CD14-positive monocyte (primary cell): ENCODE measurements at regions not wholly inside any gene's neighbourhood (a gene's known extent, or its start where the extent isn't known, plus 50 kb on each side); places are given as distances from the start of the nearest gene placed in this dataset.

Source experiments
- DNase-seq, 3 donors: peaks; one replicate each; pipeline ENCODE4 v3.0.0-alpha.2; 2011 to 2022
- H2AFZ ChIP-seq: 2 replicates; pipeline ENCODE4 v1.6.0; 2012; ENCODE audit warnings: mild to moderate bottlenecking, low read depth, low read length, inconsistent platforms; ENCODE audit not compliant: insufficient read depth, poor library complexity, severe bottlenecking
- H3K27ac ChIP-seq, 2 donors: 1 replicate in 1 of 2; 2 replicates in 1 of 2; pipeline ENCODE4 v1.5.1; 2012 to 2013; ENCODE audit warnings: low read length in 2 of 2, control low read depth in 1 of 2, inconsistent platforms in 1 of 2, low read depth in 1 of 2, mild to moderate bottlenecking in 1 of 2
- H3K27me3 ChIP-seq, 2 donors: one replicate each; pipeline versions ENCODE4 v1.6.0 to v1.6.1; 2011 to 2013; ENCODE audit warnings: low read length in 2 of 2; ENCODE audit not compliant: control insufficient read depth in 2 of 2, insufficient read depth in 2 of 2
- H3K36me3 ChIP-seq, 2 donors: replicated peaks in 1 of 2; 1 replicate in 1 of 2; 2 replicates in 1 of 2; pipeline versions ENCODE4 v1.5.1 to v1.6.1; 2012 to 2013; ENCODE audit warnings: low read length in 2 of 2, control low read depth in 1 of 2, inconsistent platforms in 1 of 2, mild to moderate bottlenecking in 1 of 2; ENCODE audit not compliant: insufficient read depth in 2 of 2, control insufficient read depth in 1 of 2
- H3K4me1 ChIP-seq, 2 donors: 1 replicate in 1 of 2; 2 replicates in 1 of 2; pipeline versions ENCODE4 v1.5.1 to v1.6.1; 2012 to 2013; ENCODE audit warnings: low read length in 2 of 2, control low read depth in 1 of 2, inconsistent platforms in 1 of 2, mild to moderate bottlenecking in 1 of 2, moderate library complexity in 1 of 2; ENCODE audit not compliant: insufficient read depth in 2 of 2, control insufficient read depth in 1 of 2
- H3K4me2 ChIP-seq: replicated peaks from 2 replicates; pipeline ENCODE3; 2012; ENCODE audit warnings: low read length, moderate library complexity, mild to moderate bottlenecking; ENCODE audit not compliant: poor library complexity, severe bottlenecking; ENCODE audit errors: extremely low read depth
- H3K4me3 ChIP-seq, 3 experiments: fragments of 200-600 bp in 1 of 3; sonication (generic) in 1 of 3; replicated peaks in 1 of 3; 1 replicate in 2 of 3; 2 replicates in 1 of 3; pipeline ENCODE4 v1.5.1; 2011 to 2013; ENCODE audit warnings: low read length in 3 of 3, mild to moderate bottlenecking in 3 of 3, control low read depth in 2 of 3, low read depth in 2 of 3, inconsistent platforms in 1 of 3, moderate library complexity in 1 of 3
- H3K79me2 ChIP-seq: 2 replicates; pipeline ENCODE4 v1.6.0; 2012; ENCODE audit warnings: mild to moderate bottlenecking, control low read depth, inconsistent platforms, low read length, moderate library complexity; ENCODE audit not compliant: insufficient read depth
- H3K9ac ChIP-seq: 2 replicates; pipeline ENCODE4 v1.6.0; 2017; ENCODE audit warnings: low read length, mild to moderate bottlenecking; ENCODE audit not compliant: insufficient read depth, poor library complexity, severe bottlenecking
- H3K9me3 ChIP-seq, 2 donors: replicated peaks in 1 of 2; 1 replicate in 1 of 2; 2 replicates in 1 of 2; pipeline versions ENCODE4 v1.5.1 to v1.6.1; 2012 to 2013; ENCODE audit warnings: low read length in 2 of 2, control low read depth in 1 of 2; ENCODE audit not compliant: control insufficient read depth in 1 of 2, insufficient read depth in 1 of 2
- H4K20me1 ChIP-seq: 2 replicates; pipeline ENCODE4 v1.6.0; 2012; ENCODE audit warnings: mild to moderate bottlenecking, low read length, control low read depth, moderate library complexity; ENCODE audit not compliant: insufficient read depth
- H3K27ac Mint-ChIP-seq, 7 donors: one replicate each; pipeline ENCODE4 v1.8.0; 2020; ENCODE audit warnings: mild to moderate bottlenecking in 7 of 7, mixed read lengths in 7 of 7, moderate library complexity in 6 of 7, inconsistent platforms in 2 of 7
- H3K27me3 Mint-ChIP-seq, 3 donors: one replicate each; pipeline ENCODE4 v1.8.0; 2021 to 2022; ENCODE audit warnings: low read depth in 3 of 3, mild to moderate bottlenecking in 3 of 3, mixed read lengths in 3 of 3, moderate library complexity in 3 of 3, inconsistent platforms in 1 of 3
- H3K36me3 Mint-ChIP-seq, 2 donors: one replicate each; pipeline ENCODE4 v1.8.0; 2020; ENCODE audit warnings: mixed read lengths in 2 of 2, inconsistent platforms in 1 of 2, mild to moderate bottlenecking in 1 of 2
- H3K4me1 Mint-ChIP-seq: one replicate; pipeline ENCODE4 v1.8.0; 2020; ENCODE audit warnings: mild to moderate bottlenecking, mixed read lengths
- H3K4me3 Mint-ChIP-seq, 2 donors: one replicate each; pipeline ENCODE4 v1.8.0; 2020; ENCODE audit warnings: mild to moderate bottlenecking in 2 of 2, mixed read lengths in 2 of 2, moderate library complexity in 1 of 2
- H3K9me3 Mint-ChIP-seq, 7 donors: one replicate each; pipeline ENCODE4 v1.8.0; 2020 to 2022; ENCODE audit warnings: mixed read lengths in 7 of 7, mild to moderate bottlenecking in 6 of 7, moderate library complexity in 6 of 7, inconsistent platforms in 2 of 7
- CTCF ChIP-seq: fragments of 200-600 bp; IDR thresholded peaks from one replicate; pipeline ENCODE4 v1.8.0; 2022; ENCODE audit warnings: antibody characterized with exemption, mild to moderate bottlenecking
- WGBS: methylation state at CpG from one replicate; pipeline ENCODE4 v1.1.5; 2013; ENCODE audit warnings: missing lambda C conversion rate; ENCODE audit not compliant: insufficient coverage; 5-methylcytosine and 5-hydroxymethylcytosine counted together
- intact Hi-C, 2 donors: fragments of 100-400 bp; cut with micrococcal nuclease; formaldehyde crosslinking; loops; one replicate each; pipeline versions ENCODE4 v1.15.0 to v1.15.1; 2023

DNA sequence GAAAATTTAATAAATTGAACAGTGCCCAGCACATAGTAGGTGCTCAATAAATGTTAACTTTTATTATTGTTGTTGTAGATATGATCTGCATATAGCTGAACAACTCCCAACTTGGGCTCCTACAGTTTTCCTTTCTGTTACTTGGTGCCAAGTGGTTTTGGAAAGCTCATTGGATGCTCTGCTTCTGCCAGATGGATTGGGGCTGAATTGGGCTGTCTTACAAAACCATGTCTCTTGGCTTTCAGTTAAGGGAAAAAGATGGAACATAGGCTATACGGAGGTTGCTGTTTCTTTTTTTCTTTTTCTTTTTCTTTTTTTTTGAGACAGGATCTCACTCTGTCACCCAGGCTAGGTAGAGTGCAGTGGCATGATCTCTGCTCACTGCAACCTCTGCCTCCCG lies 140.7 kb upstream of the PWP1 start:
- Histone ChIP-seq H3K27me3 (no peaks in the 10 kb centered on the region), H2AFZ (no peak overlapping the region), H3K4me3 (no peak overlapping the region), H3K27ac (no peak overlapping the region), H3K36me3 (no peaks in the 10 kb centered on the region), H3K4me1 (peaks cover 0 to 4% of the 10 kb centered on the region in 2 donors), H4K20me1 (no peaks in the 10 kb centered on the region), H3K79me2 (no peaks in the 10 kb centered on the region), H3K9ac (no peak overlapping the region), H3K4me2 (no peak overlapping the region), H3K9me3 (no peaks in the 10 kb centered on the region)
- no peaks in the 10 kb centered on the region for H3K27me3 Mint-ChIP-seq
- TF ChIP-seq CTCF: no peak
- peaks cover 0 to 7% (median 5%) of the 10 kb centered on the region in 7 donors for H3K9me3 Mint-ChIP-seq
- WGBS: no CpG with 5 or more reads among the region's 2 CpGs
- H3K4me3 Mint-ChIP-seq: no peak overlapping the region
- intact Hi-C loops: no loop called here
- peaks cover 11% of the 10 kb centered on the region for H3K4me1 Mint-ChIP-seq
- no peak for DNase-seq
- peaks cover 0 to 2% of the 10 kb centered on the region in 2 donors for H3K36me3 Mint-ChIP-seq
- H3K27ac Mint-ChIP-seq: no peak overlapping the region

GRCh38 chr12:107545737-107546353 lies 139.8 kb upstream of the PWP1 start:
- 82% methylated on average over 4 of the region's 6 CpGs for WGBS
- no peak for TF ChIP-seq CTCF
- Histone ChIP-seq H3K79me2 (no peaks in the 10 kb centered on the region), H3K27me3 (no peaks in the 10 kb centered on the region), H4K20me1 (no peaks in the 10 kb centered on the region), H3K4me3 (no peak overlapping the region), H3K9me3 (no peaks in the 10 kb centered on the region), H3K9ac (no peak overlapping the region), H3K4me2 (no peak overlapping the region), H3K4me1 (peaks cover 0 to 4% of the 10 kb centered on the region in 2 donors), H3K36me3 (no peaks in the 10 kb centered on the region), H2AFZ (no peak overlapping the region), H3K27ac (no peak overlapping the region)
- Mint-ChIP-seq H3K27ac (peak overlapping the region in 1 of 7 donors; percentile 8), H3K27me3 (no peaks in the 10 kb centered on the region), H3K36me3 (peaks cover 0 to 2% of the 10 kb centered on the region in 2 donors), H3K4me3 (no peak overlapping the region), H3K9me3 (peaks cover 0 to 7% (median 5%) of the 10 kb centered on the region in 7 donors), H3K4me1 (peaks cover 11% of the 10 kb centered on the region)
- no peak for DNase-seq
- intact Hi-C loops: no loop called here
